Left colon (tissue), 2 donors: ENCODE measurements at regions not wholly inside any gene's neighbourhood (a gene's known extent, or its start where the extent isn't known, plus 50 kb on each side); places are given as distances from the start of the nearest gene placed in this dataset.
"Not testable (repeated sequence)": the region's sequence is repeated elsewhere in the genome, so short reads cannot be mapped to it uniquely, and the experiment has no call there.

ENCODE experiments used
- ATAC-seq: fragments of 200-7000 bp; cut with Tn5 transposase; one replicate; pipeline ENCODE4 v1.9.1; 2020; ENCODE audit warnings: mild to moderate bottlenecking, moderate library complexity
- DNase-seq, 2 donors: peaks; one replicate each; pipeline ENCODE4 v3.0.0-alpha.2; 2020
- intact Hi-C, 2 donors: fragments of 100-400 bp; cut with DNase I in 1 of 2; cut with micrococcal nuclease in 1 of 2; formaldehyde crosslinking; loops; one replicate each; pipeline versions ENCODE4 v1.11.2 to v1.14.0; 2022; cut with DNase I, micrococcal nuclease
- donor health status: DM: no; HTN: no; CAD: no.
- donor health status: DM: yes; HTN: yes; CAD: no.

- intact Hi-C loops: no loop called here
- DNase-seq (no peak), ATAC-seq (no peak)
Observed at GRCh38 chr16:62889097-62889496, 852.9 kb upstream of the CDH8 start.

GRCh38 chr16:62883509-62883908, 847.3 kb upstream of the CDH8 start:
- DNase-seq (no peak), ATAC-seq (no peak)
- intact Hi-C loops: no loop called here

- DNase-seq (no peak), ATAC-seq (no peak)
- intact Hi-C loops: no loop called here
Observed at GRCh38 chr16:62882552-62883221, 846.4 kb upstream of the CDH8 start.

GRCh38 chr16:62876133-62876532, 839.9 kb upstream of the CDH8 start:
- ATAC-seq: no peak
- no peak for DNase-seq
- intact Hi-C loops: no loop called here

GRCh38 chr16:62872339-62872738, 836.1 kb upstream of the CDH8 start:
- intact Hi-C loops: no loop called here
- ATAC-seq (no peak), DNase-seq (no peak)

GRCh38 chr16:62870554-62870953, 834.3 kb upstream of the CDH8 start:
- intact Hi-C loops: no loop called here
- ATAC-seq: no peak
- DNase-seq: no peak

- intact Hi-C loops: no loop called here
- ATAC-seq: no peak
- DNase-seq: no peak
Observed at GRCh38 chr16:62869837-62870236, 833.6 kb upstream of the CDH8 start.

- DNase-seq (no peak), ATAC-seq (no peak)
- intact Hi-C loops: no loop called here
Observed at GRCh38 chr16:62863139-62863538, 826.9 kb upstream of the CDH8 start.

- DNase-seq (no peak), ATAC-seq (no peak)
- intact Hi-C loops: no loop called here
Observed at GRCh38 chr16:62853887-62854286, 817.6 kb upstream of the CDH8 start.

GRCh38 chr16:62846399-62847057, 810.3 kb upstream of the CDH8 start:
- ATAC-seq: no peak
- DNase-seq: no peak
- intact Hi-C loops: no loop called here

GRCh38 chr16:62832214-62832613, 796.0 kb upstream of the CDH8 start:
- no peak for ATAC-seq
- intact Hi-C loops: no loop called here
- DNase-seq: no peak

- ATAC-seq: no peak
- intact Hi-C loops: no loop called here
- DNase-seq: no peak
Observed at GRCh38 chr16:62831235-62831850, 795.1 kb upstream of the CDH8 start.

GRCh38 chr16:62829607-62830006, 793.4 kb upstream of the CDH8 start:
- ATAC-seq (no peak), DNase-seq (no peak)
- intact Hi-C loops: no loop called here

- ATAC-seq (no peak), DNase-seq (no peak)
- intact Hi-C loops: no loop called here
Observed at GRCh38 chr16:62829084-62829483, 792.8 kb upstream of the CDH8 start.

- no peak for ATAC-seq
- DNase-seq: no peak
- intact Hi-C loops: no loop called here
Observed at GRCh38 chr16:62821824-62822223, 785.6 kb upstream of the CDH8 start.

- ATAC-seq: no peak
- intact Hi-C loops: no loop called here
Observed at GRCh38 chr16:62816971-62817519, 780.8 kb upstream of the CDH8 start.

GRCh38 chr16:62814891-62815290, 778.7 kb upstream of the CDH8 start:
- intact Hi-C loops: no loop called here
- DNase-seq: no peak
- no peak for ATAC-seq

More at GRCh38 chr16:62816971-62817519, 780.8 kb upstream of the CDH8 start:
- DNase-seq: no peak

GRCh38 chr16:62805221-62805857, 769.1 kb upstream of the CDH8 start:
- intact Hi-C loops: no loop called here
- DNase-seq: no peak

GRCh38 chr16:62794724-62795123, 758.5 kb upstream of the CDH8 start:
- ATAC-seq (no peak), DNase-seq (no peak)
- intact Hi-C loops: no loop called here

More at GRCh38 chr16:62805221-62805857, 769.1 kb upstream of the CDH8 start:
- ATAC-seq: no peak

GRCh38 chr16:62780081-62780480, 743.8 kb upstream of the CDH8 start:
- ATAC-seq, intact Hi-C loops, DNase-seq: not testable (repeated sequence)
